Mammary epithelial cell (primary cell): ENCODE measurements at regions not wholly inside any gene's neighbourhood (a gene's known extent, or its start where the extent isn't known, plus 50 kb on each side); places are given as distances from the start of the nearest gene placed in this dataset.

Source experiments
- EZH2 ChIP-seq: IDR thresholded peaks from 2 replicates; pipeline ENCODE4 v1.6.1; 2012; ENCODE audit warnings: low read length, inconsistent platforms, borderline replicate concordance
- TF ChIP-seq, protein P1 (sequence below), 2 donors: IDR thresholded peaks in 1 of 2; conservative IDR thresholded peaks in 1 of 2; 2 replicates each; pipeline ENCODE4 v1.5.1; 2011 to 2012; ENCODE audit warnings: inconsistent platforms in 2 of 2, low read length in 2 of 2, mild to moderate bottlenecking in 2 of 2, control low read depth in 1 of 2, low read depth in 1 of 2; ENCODE audit not compliant: insufficient read depth in 1 of 2; ENCODE audit errors: extremely low read depth in 1 of 2

DNA sequence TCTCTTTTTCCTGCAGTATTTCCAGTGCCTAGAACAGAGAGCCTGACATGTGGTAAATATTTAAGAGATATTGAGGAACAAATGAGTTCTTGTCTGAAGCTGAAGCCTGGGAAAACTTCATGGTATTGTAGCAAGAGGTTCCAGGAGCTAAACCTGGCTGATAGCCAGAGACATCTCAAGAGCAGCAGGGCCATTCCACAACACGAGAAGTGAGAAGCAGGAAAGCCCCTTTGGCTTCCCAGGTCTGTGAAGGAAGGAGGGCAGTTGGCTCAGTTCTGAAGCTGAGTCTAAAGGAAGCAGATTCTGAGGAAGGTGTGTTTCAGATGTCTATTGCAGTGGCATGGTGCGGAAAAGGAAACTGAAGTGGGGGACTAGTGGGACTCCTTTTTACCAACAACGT, 63.8 kb upstream of the FAM204A start:
- TF ChIP-seq, protein P1, sequence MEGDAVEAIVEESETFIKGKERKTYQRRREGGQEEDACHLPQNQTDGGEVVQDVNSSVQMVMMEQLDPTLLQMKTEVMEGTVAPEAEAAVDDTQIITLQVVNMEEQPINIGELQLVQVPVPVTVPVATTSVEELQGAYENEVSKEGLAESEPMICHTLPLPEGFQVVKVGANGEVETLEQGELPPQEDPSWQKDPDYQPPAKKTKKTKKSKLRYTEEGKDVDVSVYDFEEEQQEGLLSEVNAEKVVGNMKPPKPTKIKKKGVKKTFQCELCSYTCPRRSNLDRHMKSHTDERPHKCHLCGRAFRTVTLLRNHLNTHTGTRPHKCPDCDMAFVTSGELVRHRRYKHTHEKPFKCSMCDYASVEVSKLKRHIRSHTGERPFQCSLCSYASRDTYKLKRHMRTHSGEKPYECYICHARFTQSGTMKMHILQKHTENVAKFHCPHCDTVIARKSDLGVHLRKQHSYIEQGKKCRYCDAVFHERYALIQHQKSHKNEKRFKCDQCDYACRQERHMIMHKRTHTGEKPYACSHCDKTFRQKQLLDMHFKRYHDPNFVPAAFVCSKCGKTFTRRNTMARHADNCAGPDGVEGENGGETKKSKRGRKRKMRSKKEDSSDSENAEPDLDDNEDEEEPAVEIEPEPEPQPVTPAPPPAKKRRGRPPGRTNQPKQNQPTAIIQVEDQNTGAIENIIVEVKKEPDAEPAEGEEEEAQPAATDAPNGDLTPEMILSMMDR (conservative IDR thresholded peaks at IDR 0.05 in 1 of 2, IDR thresholded peaks at IDR 0.05 in 1 of 2; ENCODE audit: extremely low read depth in 1 of 2, insufficient read depth in 1 of 2, low read depth in 1 of 2, low read length in 2 of 2): no peak
- TF ChIP-seq EZH2: no peak
